BE2C (cell line): ENCODE measurements at regions not wholly inside any gene's neighbourhood (a gene's known extent, or its start where the extent isn't known, plus 50 kb on each side); places are given as distances from the start of the nearest gene placed in this dataset.

Source experiments
- DNase-seq: peaks from one replicate; pipeline ENCODE4 v3.0.0-alpha.2; 2020
- H3K27me3 ChIP-seq: fragments of 250-450 bp; sonication (Bioruptor Pico); 2 replicates; pipeline ENCODE4 v1.5.1; 2020; ENCODE audit warnings: mild to moderate bottlenecking
- H3K36me3 ChIP-seq: fragments of 250-450 bp; sonication (Bioruptor Pico); 2 replicates; pipeline ENCODE4 v1.5.1; 2020; ENCODE audit warnings: mild to moderate bottlenecking
- H3K4me1 ChIP-seq: fragments of 250-450 bp; sonication (Bioruptor Pico); 2 replicates; pipeline ENCODE4 v1.5.1; 2020
- H3K4me3 ChIP-seq: 2 replicates; pipeline ENCODE4 v1.5.1; 2011; ENCODE audit warnings: low read depth, low read length
- H3K9me3 ChIP-seq: fragments of 250-450 bp; sonication (Bioruptor Pico); 2 replicates; pipeline ENCODE4 v1.5.1; 2020
- TF ChIP-seq, protein P1 (sequence below): IDR thresholded peaks from 2 replicates; pipeline ENCODE4 v1.5.1; 2012; ENCODE audit warnings: mild to moderate bottlenecking, low read depth, low read length

GRCh38 chr21:15390049-15390448 is 325.2 kb upstream of the NRIP1 start:
- no peak for DNase-seq
- no peaks in the 10 kb centered on the region for H3K27me3 ChIP-seq
- H3K36me3 ChIP-seq = no peaks in the 10 kb centered on the region
- TF ChIP-seq, protein P1, sequence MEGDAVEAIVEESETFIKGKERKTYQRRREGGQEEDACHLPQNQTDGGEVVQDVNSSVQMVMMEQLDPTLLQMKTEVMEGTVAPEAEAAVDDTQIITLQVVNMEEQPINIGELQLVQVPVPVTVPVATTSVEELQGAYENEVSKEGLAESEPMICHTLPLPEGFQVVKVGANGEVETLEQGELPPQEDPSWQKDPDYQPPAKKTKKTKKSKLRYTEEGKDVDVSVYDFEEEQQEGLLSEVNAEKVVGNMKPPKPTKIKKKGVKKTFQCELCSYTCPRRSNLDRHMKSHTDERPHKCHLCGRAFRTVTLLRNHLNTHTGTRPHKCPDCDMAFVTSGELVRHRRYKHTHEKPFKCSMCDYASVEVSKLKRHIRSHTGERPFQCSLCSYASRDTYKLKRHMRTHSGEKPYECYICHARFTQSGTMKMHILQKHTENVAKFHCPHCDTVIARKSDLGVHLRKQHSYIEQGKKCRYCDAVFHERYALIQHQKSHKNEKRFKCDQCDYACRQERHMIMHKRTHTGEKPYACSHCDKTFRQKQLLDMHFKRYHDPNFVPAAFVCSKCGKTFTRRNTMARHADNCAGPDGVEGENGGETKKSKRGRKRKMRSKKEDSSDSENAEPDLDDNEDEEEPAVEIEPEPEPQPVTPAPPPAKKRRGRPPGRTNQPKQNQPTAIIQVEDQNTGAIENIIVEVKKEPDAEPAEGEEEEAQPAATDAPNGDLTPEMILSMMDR = no peak
- H3K9me3 ChIP-seq = no peaks in the 10 kb centered on the region
- H3K4me3 ChIP-seq = no peak overlapping the region
- no peaks in the 10 kb centered on the region for H3K4me1 ChIP-seq

- Histone ChIP-seq H3K9me3 (no peaks in the 10 kb centered on the region), H3K36me3 (no peaks in the 10 kb centered on the region), H3K4me1 (no peaks in the 10 kb centered on the region), H3K27me3 (no peaks in the 10 kb centered on the region), H3K4me3 (no peak overlapping the region)
- DNase-seq = no peak
- TF ChIP-seq, protein P1 = no peak
These were observed 332.5 kb upstream of the NRIP1 start for GRCh38 chr21:15397258-15397657.

- Histone ChIP-seq H3K36me3 (no peaks in the 10 kb centered on the region), H3K9me3 (no peaks in the 10 kb centered on the region), H3K4me3 (no peak overlapping the region), H3K27me3 (no peaks in the 10 kb centered on the region), H3K4me1 (no peaks in the 10 kb centered on the region)
- TF ChIP-seq, protein P1 = no peak
- DNase-seq = no peak
These were observed 328.9 kb upstream of the USP25 start for GRCh38 chr21:15400905-15401304.

DNA sequence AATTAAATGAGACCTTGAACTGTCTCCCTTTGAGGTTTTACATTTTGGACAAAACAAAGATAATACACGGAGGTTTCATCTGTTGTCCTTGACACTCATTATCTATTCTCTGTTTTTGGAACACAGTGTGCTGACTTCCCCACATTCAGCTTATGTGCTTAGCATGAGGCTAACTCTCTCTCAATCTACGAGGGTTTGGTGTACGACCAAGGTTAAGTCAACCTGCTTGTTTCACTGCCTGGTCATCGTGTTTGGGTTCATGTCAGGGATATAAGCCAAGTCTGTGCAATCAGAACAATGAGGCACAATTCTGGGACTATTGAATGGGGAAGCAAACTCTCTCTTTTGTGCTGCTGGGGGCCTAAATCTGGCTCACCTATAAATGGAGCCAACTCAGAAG is 328.5 kb upstream of the USP25 start:
- no peaks in the 10 kb centered on the region for H3K36me3 ChIP-seq
- no peaks in the 10 kb centered on the region for H3K9me3 ChIP-seq
- H3K4me3 ChIP-seq = no peak overlapping the region
- H3K27me3 ChIP-seq = no peaks in the 10 kb centered on the region
- no peak for DNase-seq
- TF ChIP-seq, protein P1 = no peak
- no peaks in the 10 kb centered on the region for H3K4me1 ChIP-seq

GRCh38 chr21:15405214-15405613 is 324.6 kb upstream of the USP25 start:
- no peak overlapping the region for H3K4me3 ChIP-seq
- TF ChIP-seq, protein P1 = no peak
- H3K27me3 ChIP-seq = no peaks in the 10 kb centered on the region
- no peaks in the 10 kb centered on the region for H3K9me3 ChIP-seq
- no peak for DNase-seq
- no peaks in the 10 kb centered on the region for H3K36me3 ChIP-seq
- H3K4me1 ChIP-seq = peaks cover 7% of the 10 kb centered on the region; the same call in 1 of the 2 replicates

- no peak for DNase-seq
- H3K4me3 ChIP-seq = no peak overlapping the region
- TF ChIP-seq, protein P1 = no peak
- H3K4me1 ChIP-seq = peaks cover 7% of the 10 kb centered on the region; the same call in 1 of the 2 replicates
- no peaks in the 10 kb centered on the region for H3K9me3 ChIP-seq
- no peaks in the 10 kb centered on the region for H3K36me3 ChIP-seq
- no peaks in the 10 kb centered on the region for H3K27me3 ChIP-seq
These were observed 323.0 kb upstream of the USP25 start for GRCh38 chr21:15406791-15407190.
